Lung (tissue), 11 donors: ENCODE measurements at regions not wholly inside any gene's neighbourhood (a gene's known extent, or its start where the extent isn't known, plus 50 kb on each side); places are given as distances from the start of the nearest gene placed in this dataset.

ENCODE experiments used
- ATAC-seq: fragments of 200-7000 bp; cut with Tn5 transposase; one replicate; pipeline ENCODE4 v1.9.1; 2020; ENCODE audit warnings: moderate number of reproducible peaks; ENCODE audit not compliant: insufficient read depth, low FRiP score
- DNase-seq, 3 donors: peaks; one replicate each; pipeline ENCODE4 v3.0.0-alpha.2; 2013 to 2017
- H3K27ac ChIP-seq, 2 donors: one replicate each; pipeline ENCODE4 v1.5.1; 2013; ENCODE audit warnings: mild to moderate bottlenecking in 2 of 2, moderate library complexity in 2 of 2, control low read depth in 1 of 2, inconsistent platforms in 1 of 2, low read depth in 1 of 2, low read length in 1 of 2
- H3K27me3 ChIP-seq, 3 donors: one replicate each; pipeline ENCODE4 v1.5.1; 2013; ENCODE audit warnings: low read length in 2 of 3; ENCODE audit not compliant: control insufficient read depth in 3 of 3, insufficient read depth in 3 of 3
- H3K36me3 ChIP-seq, 4 donors: one replicate each; pipeline ENCODE4 v1.5.1; 2013; ENCODE audit warnings: low read length in 4 of 4, mild to moderate bottlenecking in 1 of 4, moderate library complexity in 1 of 4; ENCODE audit not compliant: control insufficient read depth in 4 of 4, insufficient read depth in 4 of 4
- H3K4me1 ChIP-seq, 5 donors: one replicate each; pipeline ENCODE4 v1.5.1; 2013; ENCODE audit warnings: low read length in 5 of 5, mild to moderate bottlenecking in 2 of 5, moderate library complexity in 1 of 5; ENCODE audit not compliant: control insufficient read depth in 5 of 5, insufficient read depth in 5 of 5
- H3K4me3 ChIP-seq: one replicate; pipeline ENCODE4 v1.5.1; 2013; ENCODE audit warnings: mild to moderate bottlenecking, control low read depth, moderate library complexity
- H3K9ac ChIP-seq, 2 donors: one replicate each; pipeline ENCODE4 v1.5.1; 2013; ENCODE audit warnings: low read length in 2 of 2, control low read depth in 1 of 2; ENCODE audit not compliant: insufficient read depth in 1 of 2
- H3K9me3 ChIP-seq, 4 donors: one replicate each; pipeline ENCODE4 v1.5.1; 2013; ENCODE audit warnings: low read length in 3 of 4, mild to moderate bottlenecking in 1 of 4, moderate library complexity in 1 of 4; ENCODE audit not compliant: control insufficient read depth in 4 of 4, insufficient read depth in 3 of 4
- WGBS, 2 donors: extraction: QIAGEN DNeasy Blood & Tissue Kit; methylation state at CpG; one replicate each; pipeline ENCODE4 v1.1.7; 2013; 5-methylcytosine and 5-hydroxymethylcytosine counted together
- TF ChIP-seq, protein P1 (sequence below): IDR thresholded peaks from 2 replicates; pipeline ENCODE4 v1.5.1; 2012; ENCODE audit warnings: mild to moderate bottlenecking; ENCODE audit errors: control extremely low read depth, extremely low read depth
- donor health status: control.
- donor health status: control.
- donor health status: Bipolar disorder and iron deficiency.
- donor health status: healthy.
- donor health status: DM: yes; HTN: yes; CAD: no.

DNA sequence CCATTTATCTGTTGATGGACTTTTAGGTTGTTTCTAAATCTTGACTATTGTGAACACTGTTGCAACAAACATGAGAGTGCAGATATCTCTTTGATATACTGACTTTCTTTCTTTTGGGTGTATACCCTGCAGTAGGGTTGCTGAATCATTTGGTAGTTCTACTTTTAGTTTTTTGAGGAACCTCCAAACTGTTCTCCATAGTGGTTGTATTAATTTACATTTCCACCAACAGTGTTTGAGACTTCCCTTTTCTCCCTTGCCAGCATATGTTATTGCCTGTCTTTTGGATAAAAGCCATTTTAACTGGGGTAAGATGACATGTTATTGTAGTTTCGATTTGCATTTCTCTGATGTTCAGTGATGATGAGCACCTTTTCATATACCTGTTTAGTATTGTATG is 330.0 kb downstream of the DDX10 start:
- Histone ChIP-seq H3K36me3 (no peaks in the 10 kb centered on the region), H3K4me3 (no peak overlapping the region), H3K27ac (no peak overlapping the region), H3K9ac (no peak overlapping the region), H3K27me3 (no peaks in the 10 kb centered on the region), H3K9me3 (peaks cover 0 to 7% (median 1%) of the 10 kb centered on the region in 4 donors), H3K4me1 (no peaks in the 10 kb centered on the region)
- WGBS, 2 donors, result 29 to 62% methylated on average over 1 of the region's 1 CpG
- TF ChIP-seq, protein P1, sequence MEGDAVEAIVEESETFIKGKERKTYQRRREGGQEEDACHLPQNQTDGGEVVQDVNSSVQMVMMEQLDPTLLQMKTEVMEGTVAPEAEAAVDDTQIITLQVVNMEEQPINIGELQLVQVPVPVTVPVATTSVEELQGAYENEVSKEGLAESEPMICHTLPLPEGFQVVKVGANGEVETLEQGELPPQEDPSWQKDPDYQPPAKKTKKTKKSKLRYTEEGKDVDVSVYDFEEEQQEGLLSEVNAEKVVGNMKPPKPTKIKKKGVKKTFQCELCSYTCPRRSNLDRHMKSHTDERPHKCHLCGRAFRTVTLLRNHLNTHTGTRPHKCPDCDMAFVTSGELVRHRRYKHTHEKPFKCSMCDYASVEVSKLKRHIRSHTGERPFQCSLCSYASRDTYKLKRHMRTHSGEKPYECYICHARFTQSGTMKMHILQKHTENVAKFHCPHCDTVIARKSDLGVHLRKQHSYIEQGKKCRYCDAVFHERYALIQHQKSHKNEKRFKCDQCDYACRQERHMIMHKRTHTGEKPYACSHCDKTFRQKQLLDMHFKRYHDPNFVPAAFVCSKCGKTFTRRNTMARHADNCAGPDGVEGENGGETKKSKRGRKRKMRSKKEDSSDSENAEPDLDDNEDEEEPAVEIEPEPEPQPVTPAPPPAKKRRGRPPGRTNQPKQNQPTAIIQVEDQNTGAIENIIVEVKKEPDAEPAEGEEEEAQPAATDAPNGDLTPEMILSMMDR, result no peak
- ATAC-seq (no peak), DNase-seq (no peak)

DNA sequence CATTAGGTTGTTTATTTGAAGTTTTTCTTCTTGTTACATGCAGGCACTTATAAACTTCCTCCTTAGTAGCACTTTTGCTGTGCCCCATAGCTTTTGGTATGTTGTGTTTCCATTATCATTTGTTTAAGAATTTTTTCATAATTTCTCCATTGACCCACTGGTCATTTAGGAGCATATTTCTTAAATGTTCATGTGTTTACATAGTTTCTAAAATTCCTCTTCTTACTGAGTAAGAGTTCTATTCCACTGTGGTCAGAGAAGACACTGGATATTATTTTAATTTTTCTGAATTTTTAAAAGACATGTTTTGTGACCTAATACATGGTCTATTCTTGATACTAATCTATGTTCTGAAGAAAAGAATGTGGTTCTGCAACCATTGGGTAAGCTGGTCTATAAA is 333.0 kb downstream of the DDX10 start:
- Histone ChIP-seq H3K4me1 (no peaks in the 10 kb centered on the region), H3K9me3 (peaks cover 0 to 3% (median 0%) of the 10 kb centered on the region in 4 donors), H3K9ac (no peak overlapping the region), H3K27me3 (no peaks in the 10 kb centered on the region), H3K36me3 (no peaks in the 10 kb centered on the region), H3K27ac (no peak overlapping the region), H3K4me3 (no peak overlapping the region)
- TF ChIP-seq, protein P1, result no peak
- ATAC-seq (no peak), DNase-seq (no peak)

DNA sequence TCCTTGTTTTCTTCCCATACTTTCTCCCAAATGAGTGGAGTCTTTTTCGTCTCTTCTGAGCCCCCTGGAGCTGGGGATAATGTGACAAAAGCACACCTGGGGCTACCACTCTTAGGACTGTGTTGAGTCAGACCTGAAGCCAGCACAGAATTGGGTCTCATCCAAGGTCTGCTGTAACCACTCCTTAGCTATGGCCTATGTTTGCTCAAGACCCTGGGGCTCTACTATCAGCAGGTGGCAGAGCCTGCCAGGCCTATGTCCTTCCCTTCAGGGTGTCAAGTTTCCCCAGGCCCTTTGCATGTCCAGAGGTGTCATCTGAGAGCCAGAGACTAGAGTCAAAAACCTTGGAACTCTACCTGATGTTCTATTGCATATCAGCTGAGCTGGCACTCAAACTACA is 335.7 kb downstream of the DDX10 start:
- Histone ChIP-seq H3K4me3 (no peak overlapping the region), H3K27ac (no peak overlapping the region), H3K9me3 (peaks cover 0 to 1% (median 0%) of the 10 kb centered on the region in 4 donors), H3K9ac (no peak overlapping the region), H3K4me1 (no peaks in the 10 kb centered on the region), H3K27me3 (no peaks in the 10 kb centered on the region), H3K36me3 (no peaks in the 10 kb centered on the region)
- no peak for ATAC-seq
- no peak for DNase-seq
- TF ChIP-seq, protein P1, result no peak
- 60 to 75% methylated on average over 1 of the region's 1 CpG for WGBS, 2 donors

DNA sequence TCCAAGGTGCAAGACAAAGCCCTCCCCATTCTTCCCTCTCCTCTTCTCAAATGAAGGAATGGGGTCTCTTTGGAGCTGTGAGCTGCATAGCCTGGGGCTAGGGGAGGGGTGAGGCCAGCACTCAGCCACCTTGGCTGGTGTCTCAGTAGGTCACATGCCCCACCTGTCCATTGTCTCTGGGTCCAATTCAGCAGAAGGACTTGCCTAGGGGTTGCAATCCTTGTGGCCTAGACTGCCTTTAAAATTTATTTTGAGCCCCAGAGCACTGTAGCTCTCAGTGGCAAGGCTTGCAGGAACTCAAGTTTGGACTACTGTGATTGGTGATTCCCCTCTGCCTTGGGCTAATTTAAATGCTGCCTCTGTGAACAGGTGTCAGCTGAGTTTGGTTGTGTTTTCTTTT is 336.7 kb downstream of the DDX10 start:
- ATAC-seq (no peak), DNase-seq (no peak)
- H3K27ac ChIP-seq, result no peak overlapping the region
- H3K9me3 ChIP-seq, result no peaks in the 10 kb centered on the region
- no peak overlapping the region for H3K4me3 ChIP-seq
- TF ChIP-seq, protein P1, result no peak
- no peaks in the 10 kb centered on the region for H3K27me3 ChIP-seq
- H3K4me1 ChIP-seq, result no peaks in the 10 kb centered on the region
- H3K36me3 ChIP-seq, result no peaks in the 10 kb centered on the region
- no peak overlapping the region for H3K9ac ChIP-seq
